IMR-90 (cell line): ENCODE measurements at regions not wholly inside any gene's neighbourhood (a gene's known extent, or its start where the extent isn't known, plus 50 kb on each side); places are given as distances from the start of the nearest gene placed in this dataset.

ENCODE experiments used
- ATAC-seq: fragments of 200-7000 bp; cut with Tn5 transposase; 2 replicates; pipeline ENCODE4 v1.9.1; 2020; ENCODE audit warnings: low read depth, mild to moderate bottlenecking, moderate library complexity
- BruUV-seq: library from RNA; stranded (reverse); fragments of 400-500 nt; replicated peaks from 2 replicates; lab custom pipeline; 2021; lab: Mats Ljungman, UMichigan
- CTCF ChIA-PET: fragments of 300-600 bp; formaldehyde crosslinking; extraction: SDS; loops from one replicate; lab custom pipeline; 2021; ENCODE audit warnings: antibody characterized with exemption; lab: Yijun Ruan, JAX
- POLR2A ChIA-PET: fragments of 300-600 bp; sonication (Branson Sonifier 250); formaldehyde crosslinking; loops from one replicate; lab custom pipeline; 2022; ENCODE audit warnings: antibody characterized with exemption; ENCODE audit not compliant: unreplicated experiment; lab: Charles Lee
- DNase-seq: peaks from one replicate; pipeline ENCODE4 v3.0.0; 2013
- H2AFZ ChIP-seq: replicated peaks from 2 replicates; pipeline ENCODE3; 2013; ENCODE audit warnings: low read length, mild to moderate bottlenecking; ENCODE audit not compliant: poor library complexity
- H2AK5ac ChIP-seq: 2 replicates; pipeline ENCODE4 v1.6.1; 2013; ENCODE audit warnings: low read depth, low read length, inconsistent platforms
- H2AK9ac ChIP-seq: replicated peaks from 2 replicates; pipeline ENCODE3; 2013; ENCODE audit warnings: mild to moderate bottlenecking, low read depth, low read length, moderate library complexity; ENCODE audit not compliant: poor library complexity
- H2BK120ac ChIP-seq: 2 replicates; pipeline ENCODE4 v1.6.1; 2013; ENCODE audit warnings: low read depth, low read length, inconsistent platforms
- H2BK15ac ChIP-seq: 3 replicates; pipeline ENCODE4 v1.6.1; 2013; ENCODE audit warnings: low read depth, low read length, inconsistent platforms
- H2BK20ac ChIP-seq: 2 replicates; pipeline ENCODE4 v1.6.1; 2013; ENCODE audit warnings: low read depth, mild to moderate bottlenecking, inconsistent platforms, low read length, moderate library complexity
- H2BK5ac ChIP-seq: 2 replicates; pipeline ENCODE4 v1.6.1; 2013; ENCODE audit warnings: mild to moderate bottlenecking, low read depth, low read length, inconsistent platforms; ENCODE audit not compliant: poor library complexity, severe bottlenecking
- H3K14ac ChIP-seq: replicated peaks from 2 replicates; pipeline ENCODE4 v1.6.1; 2013; ENCODE audit warnings: low read depth, low read length, inconsistent platforms
- H3K18ac ChIP-seq: 2 replicates; pipeline ENCODE4 v1.6.1; 2013; ENCODE audit warnings: low read depth, low read length, control low read depth
- H3K23ac ChIP-seq: 2 replicates; pipeline ENCODE4 v1.6.1; 2013; ENCODE audit warnings: low read depth, low read length, inconsistent platforms
- H3K27ac ChIP-seq: 2 replicates; pipeline ENCODE4 v1.5.1; 2013; ENCODE audit warnings: mild to moderate bottlenecking, control low read depth, low read length; ENCODE audit not compliant: insufficient read depth
- H3K27me3 ChIP-seq: 2 replicates; pipeline ENCODE4 v1.6.1; 2013; ENCODE audit warnings: low read length; ENCODE audit not compliant: control insufficient read depth, insufficient read depth
- H3K36me3 ChIP-seq: 2 replicates; pipeline ENCODE4 v1.6.1; 2013; ENCODE audit warnings: low read length, mixed read lengths; ENCODE audit not compliant: control insufficient read depth, insufficient read depth
- H3K4ac ChIP-seq: 2 replicates; pipeline ENCODE4 v1.6.1; 2013; ENCODE audit warnings: low read depth, low read length, inconsistent platforms
- H3K4me1 ChIP-seq: 2 replicates; pipeline ENCODE4 v1.6.1; 2013; ENCODE audit warnings: low read length, mixed read lengths; ENCODE audit not compliant: control insufficient read depth, insufficient read depth
- H3K4me2 ChIP-seq: 2 replicates; pipeline ENCODE4 v1.6.1; 2013; ENCODE audit warnings: low read depth, mild to moderate bottlenecking, control low read depth, low read length, moderate library complexity
- H3K4me3 ChIP-seq: 2 replicates; pipeline ENCODE4 v1.5.1; 2013; ENCODE audit warnings: low read depth, mild to moderate bottlenecking, control low read depth, low read length, moderate library complexity; ENCODE audit not compliant: insufficient read depth
- H3K56ac ChIP-seq: 2 replicates; pipeline ENCODE4 v1.6.1; 2013; ENCODE audit warnings: low read length, inconsistent platforms; ENCODE audit not compliant: insufficient read depth; ENCODE audit errors: extremely low read depth
- H3K79me1 ChIP-seq, 2 experiments: 2 replicates each; pipeline ENCODE4 v1.6.1; 2013; ENCODE audit warnings: low read length in 2 of 2, inconsistent platforms in 1 of 2, low read depth in 1 of 2
- H3K9ac ChIP-seq: 2 replicates; pipeline ENCODE4 v1.6.1; 2013; ENCODE audit warnings: low read depth, low read length, control low read depth
- H3K9me1 ChIP-seq: 2 replicates; pipeline ENCODE4 v1.6.1; 2013; ENCODE audit warnings: low read length, inconsistent platforms; ENCODE audit not compliant: insufficient read depth
- H3K9me3 ChIP-seq: 2 replicates; pipeline ENCODE4 v1.6.1; 2013; ENCODE audit warnings: low read length; ENCODE audit not compliant: control insufficient read depth, insufficient read depth
- H4K20me1 ChIP-seq: 2 replicates; pipeline ENCODE4 v1.6.1; 2013; ENCODE audit warnings: low read length, inconsistent platforms; ENCODE audit not compliant: insufficient read depth
- H4K5ac ChIP-seq: 2 replicates; pipeline ENCODE4 v1.6.1; 2013; ENCODE audit warnings: mild to moderate bottlenecking, low read depth, low read length, control low read depth
- H4K8ac ChIP-seq, 2 experiments: 2 replicates each; pipeline ENCODE4 v1.6.1; 2013; ENCODE audit warnings: low read depth in 2 of 2, low read length in 2 of 2, control low read depth in 1 of 2, inconsistent platforms in 1 of 2
- H4K91ac ChIP-seq: 2 replicates; pipeline ENCODE4 v1.6.1; 2013; ENCODE audit warnings: low read depth, low read length, inconsistent platforms; ENCODE audit not compliant: insufficient read depth
- CEBPB ChIP-seq: IDR thresholded peaks from 2 replicates; pipeline ENCODE4 v1.6.1; 2012; ENCODE audit warnings: low read depth, low read length, improper control_type of control experiment
- CHD1 ChIP-seq: IDR thresholded peaks from 2 replicates; pipeline ENCODE4 v1.6.1; 2012; ENCODE audit warnings: low read depth, low read length, improper control_type of control experiment
- MAZ ChIP-seq: IDR thresholded peaks from 2 replicates; pipeline ENCODE4 v1.6.1; 2012; ENCODE audit warnings: low read depth, mild to moderate bottlenecking, low read length, improper control_type of control experiment, moderate library complexity, borderline replicate concordance
- RCOR1 ChIP-seq: IDR thresholded peaks from 2 replicates; pipeline ENCODE4 v1.6.1; 2012; ENCODE audit warnings: mild to moderate bottlenecking, low read length, improper control_type of control experiment; ENCODE audit not compliant: insufficient replicate concordance
- RFX5 ChIP-seq: IDR thresholded peaks from 2 replicates; pipeline ENCODE4 v1.8.0; 2012; ENCODE audit warnings: low read depth, mild to moderate bottlenecking, low read length, moderate library complexity
- dilution Hi-C: fragments of 300-500 bp; cut with HindIII; formaldehyde crosslinking; loops from one replicate; pipeline ENCODE4 v1.14.3; 2018; ENCODE audit warnings: low sequenced_read_pairs; ENCODE audit not compliant: unreplicated experiment
- in situ Hi-C: fragments of 300-500 bp; cut with MboI; formaldehyde crosslinking; loops from 3 replicates; pipeline ENCODE4 v1.14.3; 2019; ENCODE audit warnings: low sequenced_read_pairs, inconsistent platforms, mixed read lengths
- intact Hi-C: fragments of 100-400 bp; cut with micrococcal nuclease; formaldehyde crosslinking; loops from 2 replicates; pipeline ENCODE4 v1.10.0; 2022
- TF ChIP-seq, protein P1 (sequence below): fragments of 150-350 bp; IDR thresholded peaks from 2 replicates; pipeline ENCODE4 v1.6.1; 2016; ENCODE audit warnings: low read depth, mild to moderate bottlenecking, low read length, moderate library complexity, borderline replicate concordance

DNA sequence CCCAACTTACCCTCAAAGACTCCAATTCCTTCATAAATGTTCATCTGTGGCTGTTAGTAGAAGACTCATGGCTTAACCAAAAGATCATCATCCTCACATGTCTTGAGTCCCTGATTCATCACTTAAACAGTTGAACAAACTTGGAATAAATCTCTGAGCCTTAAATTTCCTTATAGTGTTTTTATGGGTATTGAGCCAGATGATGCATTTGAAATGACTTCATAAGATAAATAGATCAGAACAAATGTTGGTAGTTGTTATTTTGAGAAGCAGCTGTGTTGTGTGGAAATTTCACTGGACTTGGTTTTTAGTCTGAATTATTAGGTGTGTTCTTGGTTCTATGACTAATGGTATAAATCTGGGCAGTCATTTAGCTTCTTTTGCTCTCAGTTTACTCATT is 236.2 kb downstream of the NNT start:
- CTCF ChIA-PET = interaction anchor here (1.3 kb wide), 1 partner anchor 17 kb away, joined by 3 read pairs; no protein-coding TSS in a partner anchor
- peak overlapping the region; percentile 88; the same call in 1 of the 2 replicates for H3K27ac ChIP-seq

More for the DNA sequence above, 236.2 kb downstream of the NNT start:
- Histone ChIP-seq H2BK5ac (peak overlapping the region; percentile 84), H3K9me3 (no peaks in the 10 kb centered on the region), H3K14ac (no peak overlapping the region), H2AK5ac (no peak overlapping the region), H3K56ac (no peak overlapping the region), H4K5ac (no peak overlapping the region; the same call in 1 of the 2 replicates), H3K9ac (no peak overlapping the region), H4K20me1 (no peaks in the 10 kb centered on the region), H2BK120ac (peak overlapping the region; percentile 91; the same call in 1 of the 2 replicates), H3K79me1 (no peaks in the 10 kb centered on the region), H3K4me3 (no peak overlapping the region), H2AFZ (no peak overlapping the region), H3K27me3 (no peaks in the 10 kb centered on the region), H3K4ac (peak overlapping the region; percentile 60), H3K36me3 (no peaks in the 10 kb centered on the region), H3K18ac (peak overlapping the region; percentile 92; the same call in 1 of the 2 replicates), H2BK15ac (no peak overlapping the region), H2AK9ac (no peak overlapping the region), H3K23ac (no peak overlapping the region), H3K4me2 (peak overlapping the region; percentile 69), H4K91ac (no peak overlapping the region), H3K9me1 (no peaks in the 10 kb centered on the region; the same call in 1 of the 2 replicates), H4K8ac (no peak overlapping the region), H3K4me1 (peaks cover 5% of the 10 kb centered on the region; the same call in 1 of the 2 replicates), H2BK20ac (no peak overlapping the region)
- dilution Hi-C loops (no loop called here), intact Hi-C loops (loop anchor here (1.0 to 5.0 kb wide), 2 partner anchors 71 to 493 kb away; no protein-coding TSS in a partner anchor), in situ Hi-C loops (no loop called here)
- BruUV-seq = no TSS peak
- ATAC-seq = peak; percentile 86
- peak; percentile 91 for DNase-seq
- TF ChIP-seq, protein P1, sequence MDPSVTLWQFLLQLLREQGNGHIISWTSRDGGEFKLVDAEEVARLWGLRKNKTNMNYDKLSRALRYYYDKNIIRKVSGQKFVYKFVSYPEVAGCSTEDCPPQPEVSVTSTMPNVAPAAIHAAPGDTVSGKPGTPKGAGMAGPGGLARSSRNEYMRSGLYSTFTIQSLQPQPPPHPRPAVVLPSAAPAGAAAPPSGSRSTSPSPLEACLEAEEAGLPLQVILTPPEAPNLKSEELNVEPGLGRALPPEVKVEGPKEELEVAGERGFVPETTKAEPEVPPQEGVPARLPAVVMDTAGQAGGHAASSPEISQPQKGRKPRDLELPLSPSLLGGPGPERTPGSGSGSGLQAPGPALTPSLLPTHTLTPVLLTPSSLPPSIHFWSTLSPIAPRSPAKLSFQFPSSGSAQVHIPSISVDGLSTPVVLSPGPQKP = no peak
- TF ChIP-seq CEBPB (no peak), RFX5 (no peak), RCOR1 (no peak), MAZ (no peak), CHD1 (no peak)
- POLR2A ChIA-PET = interaction anchor here (0.8 kb wide), 1 partner anchor 158 kb away, joined by 3 read pairs; no protein-coding TSS in a partner anchor
